GM19035 (cell line): ENCODE measurements at regions not wholly inside any gene's neighbourhood (a gene's known extent, or its start where the extent isn't known, plus 50 kb on each side); places are given as distances from the start of the nearest gene placed in this dataset.
"Not testable (repeated sequence)": the region's sequence is repeated elsewhere in the genome, so short reads cannot be mapped to it uniquely, and the experiment has no call there.

ENCODE experiments used
- ATAC-seq: cut with Tn5 transposase; IDR thresholded peaks from one replicate; pipeline ENCODE4 v1.9.1; 2021; ENCODE audit not compliant: unreplicated experiment

GRCh38 chr1:121001090-121001726 lies 111.6 kb downstream of the PPIAL4A start:
- not testable (repeated sequence) for ATAC-seq

- ATAC-seq, result not testable (repeated sequence)
Observed at GRCh38 chr1:121003230-121003629, 113.7 kb downstream of the PPIAL4A start.

GRCh38 chr1:121006826-121007225 lies 117.3 kb downstream of the PPIAL4A start:
- ATAC-seq, result not testable (repeated sequence)

GRCh38 chr1:121007755-121008154 lies 118.2 kb downstream of the PPIAL4A start:
- ATAC-seq, result not testable (repeated sequence)

GRCh38 chr1:121008512-121009215 lies 119.1 kb downstream of the PPIAL4A start:
- ATAC-seq, result not testable (repeated sequence)

GRCh38 chr1:121009216-121010057 lies 119.9 kb downstream of the PPIAL4A start:
- ATAC-seq, result not testable (repeated sequence)

- not testable (repeated sequence) for ATAC-seq
Observed at GRCh38 chr1:121010141-121010540, 120.6 kb downstream of the PPIAL4A start.

GRCh38 chr1:121013181-121013580 lies 123.6 kb downstream of the PPIAL4A start:
- ATAC-seq, result not testable (repeated sequence)

- peak; percentile 63 for ATAC-seq
Observed at GRCh38 chr1:121016182-121017028, 126.8 kb downstream of the PPIAL4A start.

GRCh38 chr1:121019715-121020349 lies 130.3 kb downstream of the PPIAL4A start:
- ATAC-seq, result peak; percentile 64

- not testable (repeated sequence) for ATAC-seq
Observed at GRCh38 chr1:121020350-121021236, 131.0 kb downstream of the PPIAL4A start.

GRCh38 chr1:121021716-121022115 lies 132.1 kb downstream of the PPIAL4A start:
- not testable (repeated sequence) for ATAC-seq

GRCh38 chr1:121032878-121033494 lies 143.4 kb downstream of the PPIAL4A start:
- ATAC-seq, result not testable (repeated sequence)

GRCh38 chr1:121036792-121037191 lies 147.2 kb downstream of the PPIAL4A start:
- ATAC-seq, result not testable (repeated sequence)

GRCh38 chr1:121040974-121041373 lies 143.2 kb downstream of the FAM72B start:
- ATAC-seq, result not testable (repeated sequence)

- not testable (repeated sequence) for ATAC-seq
Observed at GRCh38 chr1:121041497-121041896, 142.6 kb downstream of the FAM72B start.

GRCh38 chr1:121042882-121043281 lies 141.3 kb downstream of the FAM72B start:
- ATAC-seq, result not testable (repeated sequence)

GRCh38 chr1:121048293-121048752 lies 135.8 kb downstream of the FAM72B start:
- ATAC-seq, result not testable (repeated sequence)
